Activated CD4-positive, alpha-beta T cell treated with anti-CD3 and anti-CD28 coated beads, Interleukin-2, amount 10 ng/mL, durations not matched to agents 7 days and 5 days (primary cell): ENCODE measurements at regions not wholly inside any gene's neighbourhood (a gene's known extent, or its start where the extent isn't known, plus 50 kb on each side); places are given as distances from the start of the nearest gene placed in this dataset.

ENCODE experiments used
- CTCF ChIA-PET: fragments of 350-600 bp; sonication (Branson Sonifier 250); formaldehyde crosslinking; loops from one replicate; lab custom pipeline; 2021; ENCODE audit warnings: antibody characterized with exemption; lab: Charles Lee
- POLR2A ChIA-PET: fragments of 350-600 bp; sonication (Branson Sonifier 250); formaldehyde crosslinking; loops from one replicate; lab custom pipeline; 2021; ENCODE audit warnings: antibody characterized with exemption; lab: Charles Lee
- DNase-seq: peaks from one replicate; pipeline ENCODE4 v3.0.0-alpha.2; 2020
- H3K27ac Mint-ChIP-seq: one replicate; pipeline ENCODE4 v1.8.0; 2021; ENCODE audit warnings: mild to moderate bottlenecking, moderate library complexity, mixed read lengths
- H3K27me3 Mint-ChIP-seq: one replicate; pipeline ENCODE4 v1.8.0; 2021; ENCODE audit warnings: mixed read lengths
- H3K36me3 Mint-ChIP-seq: one replicate; pipeline ENCODE4 v1.8.0; 2021; ENCODE audit warnings: low read depth, mixed read lengths
- H3K4me1 Mint-ChIP-seq: one replicate; pipeline ENCODE4 v1.8.0; 2021; ENCODE audit warnings: mixed read lengths
- H3K4me3 Mint-ChIP-seq: one replicate; pipeline ENCODE4 v1.8.0; 2021; ENCODE audit warnings: mild to moderate bottlenecking, moderate library complexity, mixed read lengths
- H3K9me3 Mint-ChIP-seq: one replicate; pipeline ENCODE4 v1.8.0; 2021; ENCODE audit warnings: mixed read lengths

DNA sequence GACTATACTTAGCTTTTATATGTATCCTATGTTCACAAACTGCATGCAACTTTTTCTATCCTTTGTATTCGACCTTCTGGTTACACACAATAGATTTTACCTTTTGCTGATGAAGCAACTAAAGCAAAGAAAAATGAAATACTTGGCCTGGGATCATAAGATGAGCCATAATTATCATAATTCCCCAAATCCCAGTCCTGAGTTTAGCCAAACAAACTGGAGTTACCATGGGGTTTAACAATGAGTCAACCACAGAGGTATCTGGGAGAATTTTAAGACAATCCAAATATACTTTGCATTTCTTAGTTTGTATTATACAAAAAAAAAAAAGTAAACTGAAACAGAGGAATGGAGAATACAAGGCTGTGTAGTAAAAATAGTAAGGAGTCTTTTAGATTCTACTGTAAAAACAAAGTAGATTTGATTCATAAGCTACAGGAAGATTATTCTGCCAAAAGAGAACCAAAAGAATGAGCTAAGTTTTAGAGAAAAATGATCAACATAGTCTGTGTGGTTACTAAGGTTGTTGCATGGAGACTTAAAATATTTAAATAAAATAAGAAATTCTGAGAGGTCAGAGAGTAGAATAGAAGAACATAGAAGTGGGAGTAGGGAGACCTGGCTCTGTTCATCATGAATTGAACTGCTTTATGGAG lies 60.4 kb upstream of the GORAB start:
- H3K27me3 Mint-ChIP-seq: no peaks in the 10 kb centered on the region
- H3K36me3 Mint-ChIP-seq: no peaks in the 10 kb centered on the region
- no peak for DNase-seq
- no peak overlapping the region for H3K27ac Mint-ChIP-seq
- CTCF ChIA-PET: no interaction called here
- H3K4me3 Mint-ChIP-seq: no peak overlapping the region
- POLR2A ChIA-PET: no interaction called here
- peaks cover under 1% of the 10 kb centered on the region for H3K9me3 Mint-ChIP-seq
- no peaks in the 10 kb centered on the region for H3K4me1 Mint-ChIP-seq

DNA sequence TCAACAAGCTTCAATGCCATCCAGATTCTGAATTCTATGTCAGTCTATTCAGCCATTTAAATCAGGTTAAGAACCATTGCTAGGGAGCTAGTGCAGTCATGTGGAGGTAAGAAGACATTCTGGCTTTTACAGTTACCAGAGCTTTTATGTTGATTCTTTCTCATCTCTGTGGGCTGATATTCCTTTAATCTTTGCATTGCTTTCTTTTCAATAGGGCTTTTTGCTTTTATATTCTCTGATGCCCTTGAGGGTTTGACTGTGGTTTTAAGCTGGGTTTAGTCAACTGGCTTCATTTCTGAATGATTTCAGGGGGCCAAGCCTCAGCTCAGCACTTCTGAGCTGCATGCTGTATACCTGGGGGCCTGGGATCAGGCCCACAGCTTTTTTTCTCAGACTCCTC lies 51.0 kb upstream of the GORAB start:
- H3K36me3 Mint-ChIP-seq: no peaks in the 10 kb centered on the region
- ChIA-PET POLR2A (no interaction called here), CTCF (no interaction called here)
- peaks cover 2% of the 10 kb centered on the region for H3K27me3 Mint-ChIP-seq
- no peaks in the 10 kb centered on the region for H3K9me3 Mint-ChIP-seq
- H3K27ac Mint-ChIP-seq: no peak overlapping the region
- no peaks in the 10 kb centered on the region for H3K4me1 Mint-ChIP-seq
- no peak for DNase-seq
- no peak overlapping the region for H3K4me3 Mint-ChIP-seq
